ENCODE measurements at regions not wholly inside any gene's neighbourhood (a gene's known extent, or its start where the extent isn't known, plus 50 kb on each side); places are given as distances from the start of the nearest gene placed in this dataset.

DNA sequence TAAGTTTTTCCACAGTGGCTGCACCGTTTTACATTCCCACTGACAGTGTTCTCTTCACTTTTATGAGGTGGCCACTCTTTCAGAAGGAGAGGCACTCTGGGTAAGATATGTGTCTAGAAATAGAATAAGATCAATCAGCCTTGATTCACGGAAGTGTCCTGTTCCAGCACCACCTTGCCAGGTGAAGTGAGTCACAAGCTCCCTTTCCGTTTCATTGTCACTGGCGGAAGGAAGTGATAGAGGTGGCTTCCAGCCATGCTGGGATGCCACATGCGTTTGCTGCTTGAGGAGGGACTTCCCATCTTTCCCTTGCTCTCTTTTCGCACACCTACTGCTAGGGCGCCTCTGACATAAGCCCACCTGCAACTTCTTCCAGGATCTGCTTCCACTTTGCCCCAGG is 217.1 kb downstream of the PIK3R1 start:
- H3K27ac ChIP-seq: no peak overlapping the region
- TF ChIP-seq, protein P1, sequence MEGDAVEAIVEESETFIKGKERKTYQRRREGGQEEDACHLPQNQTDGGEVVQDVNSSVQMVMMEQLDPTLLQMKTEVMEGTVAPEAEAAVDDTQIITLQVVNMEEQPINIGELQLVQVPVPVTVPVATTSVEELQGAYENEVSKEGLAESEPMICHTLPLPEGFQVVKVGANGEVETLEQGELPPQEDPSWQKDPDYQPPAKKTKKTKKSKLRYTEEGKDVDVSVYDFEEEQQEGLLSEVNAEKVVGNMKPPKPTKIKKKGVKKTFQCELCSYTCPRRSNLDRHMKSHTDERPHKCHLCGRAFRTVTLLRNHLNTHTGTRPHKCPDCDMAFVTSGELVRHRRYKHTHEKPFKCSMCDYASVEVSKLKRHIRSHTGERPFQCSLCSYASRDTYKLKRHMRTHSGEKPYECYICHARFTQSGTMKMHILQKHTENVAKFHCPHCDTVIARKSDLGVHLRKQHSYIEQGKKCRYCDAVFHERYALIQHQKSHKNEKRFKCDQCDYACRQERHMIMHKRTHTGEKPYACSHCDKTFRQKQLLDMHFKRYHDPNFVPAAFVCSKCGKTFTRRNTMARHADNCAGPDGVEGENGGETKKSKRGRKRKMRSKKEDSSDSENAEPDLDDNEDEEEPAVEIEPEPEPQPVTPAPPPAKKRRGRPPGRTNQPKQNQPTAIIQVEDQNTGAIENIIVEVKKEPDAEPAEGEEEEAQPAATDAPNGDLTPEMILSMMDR (conservative IDR thresholded peaks at IDR 0.05): no peak
- no peak for TF ChIP-seq ZFX (IDR thresholded peaks at IDR 0.05)

DNA sequence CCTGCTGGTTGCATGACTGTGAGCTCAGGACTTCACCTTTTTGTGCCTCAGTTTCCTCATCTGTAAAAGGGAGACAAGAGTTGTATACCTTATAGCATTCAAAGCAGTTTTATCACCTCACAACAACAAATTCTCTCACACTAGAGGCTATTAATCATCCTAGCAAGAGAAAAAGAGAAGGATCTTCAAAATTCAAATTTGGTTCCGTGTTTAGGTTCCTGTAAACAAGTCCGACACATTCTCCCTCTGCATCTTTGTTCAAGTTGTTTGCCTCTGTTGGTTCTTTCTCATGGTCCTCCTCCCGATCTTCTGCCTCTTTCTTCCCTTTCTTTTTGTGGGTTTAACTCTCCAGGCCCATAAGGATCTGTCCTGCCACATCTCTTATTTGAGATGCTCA is 218.0 kb downstream of the PIK3R1 start:
- TF ChIP-seq, protein P1 (conservative IDR thresholded peaks at IDR 0.05): no peak
- TF ChIP-seq ZFX (IDR thresholded peaks at IDR 0.05): no peak
- H3K27ac ChIP-seq: no peak overlapping the region

DNA sequence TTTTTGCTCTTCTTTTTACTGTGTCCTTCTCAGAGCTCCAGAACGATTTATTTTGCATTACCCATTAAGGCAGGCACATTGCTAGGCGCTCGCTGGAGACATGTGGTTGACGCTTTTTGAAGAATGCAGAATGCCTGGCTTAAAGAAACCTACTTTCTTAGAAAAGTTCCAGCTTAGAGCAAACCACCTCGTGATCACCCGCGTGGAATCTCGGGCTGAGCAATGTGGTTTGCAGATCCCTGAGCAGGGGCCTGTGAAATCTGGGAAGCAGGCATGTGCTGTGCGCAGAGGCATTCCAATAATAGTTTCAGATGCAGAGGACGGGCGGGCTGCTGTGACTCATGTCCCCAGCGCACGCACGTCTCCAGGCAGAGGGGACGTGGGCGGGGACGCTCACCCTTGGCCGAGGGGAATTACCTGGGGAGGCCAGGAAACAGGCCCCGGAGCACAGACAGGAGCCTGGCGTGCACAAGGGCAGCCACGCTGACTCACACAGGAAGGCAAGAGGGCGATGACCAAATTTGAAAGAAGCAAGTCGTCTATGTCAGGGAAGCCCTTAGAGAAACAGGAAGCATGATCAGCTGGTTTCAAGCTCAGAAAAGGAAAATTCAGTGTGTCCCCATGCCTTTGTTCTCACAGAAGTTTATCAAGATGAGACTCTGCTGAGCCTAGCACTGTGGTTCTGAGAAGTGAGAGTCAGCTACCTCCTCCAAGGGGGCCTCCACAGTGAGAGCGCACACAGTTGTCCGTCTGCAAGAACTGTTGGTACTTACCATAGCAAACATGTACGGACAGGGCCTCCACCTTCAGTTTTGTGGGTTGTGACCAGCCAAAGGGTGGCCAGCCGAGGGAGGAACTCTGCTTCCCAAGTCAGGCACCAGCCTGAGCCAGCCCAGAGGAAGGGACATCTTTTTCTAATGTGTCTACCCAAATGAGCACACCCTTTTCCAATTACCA is 218.6 kb downstream of the PIK3R1 start:
- no peak overlapping the region for H3K27ac ChIP-seq
- TF ChIP-seq, protein P1 (conservative IDR thresholded peaks at IDR 0.05): no peak
- no peak for TF ChIP-seq ZFX (IDR thresholded peaks at IDR 0.05)

DNA sequence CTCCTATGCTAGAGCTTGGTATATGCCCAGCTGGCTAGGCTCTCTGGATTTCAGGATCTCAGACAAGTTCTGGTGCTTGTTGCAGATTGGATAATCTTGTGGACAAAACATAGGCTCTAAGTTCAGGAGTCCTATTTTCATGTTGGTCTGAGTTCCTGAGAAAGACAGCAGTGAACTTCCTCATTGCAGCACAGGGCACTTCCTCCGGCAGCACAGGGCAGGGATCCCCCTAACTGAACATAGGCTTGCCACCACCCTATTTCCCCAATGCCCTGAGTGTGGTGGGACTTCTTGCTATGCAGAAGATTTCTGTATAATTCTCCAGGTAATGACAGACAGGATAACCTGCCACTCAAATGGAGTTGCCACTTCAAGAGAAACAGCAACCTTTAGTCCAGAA is 220.1 kb downstream of the PIK3R1 start:
- no peak overlapping the region for H3K27ac ChIP-seq
- TF ChIP-seq, protein P1 (conservative IDR thresholded peaks at IDR 0.05): no peak
- no peak for TF ChIP-seq ZFX (IDR thresholded peaks at IDR 0.05)

DNA sequence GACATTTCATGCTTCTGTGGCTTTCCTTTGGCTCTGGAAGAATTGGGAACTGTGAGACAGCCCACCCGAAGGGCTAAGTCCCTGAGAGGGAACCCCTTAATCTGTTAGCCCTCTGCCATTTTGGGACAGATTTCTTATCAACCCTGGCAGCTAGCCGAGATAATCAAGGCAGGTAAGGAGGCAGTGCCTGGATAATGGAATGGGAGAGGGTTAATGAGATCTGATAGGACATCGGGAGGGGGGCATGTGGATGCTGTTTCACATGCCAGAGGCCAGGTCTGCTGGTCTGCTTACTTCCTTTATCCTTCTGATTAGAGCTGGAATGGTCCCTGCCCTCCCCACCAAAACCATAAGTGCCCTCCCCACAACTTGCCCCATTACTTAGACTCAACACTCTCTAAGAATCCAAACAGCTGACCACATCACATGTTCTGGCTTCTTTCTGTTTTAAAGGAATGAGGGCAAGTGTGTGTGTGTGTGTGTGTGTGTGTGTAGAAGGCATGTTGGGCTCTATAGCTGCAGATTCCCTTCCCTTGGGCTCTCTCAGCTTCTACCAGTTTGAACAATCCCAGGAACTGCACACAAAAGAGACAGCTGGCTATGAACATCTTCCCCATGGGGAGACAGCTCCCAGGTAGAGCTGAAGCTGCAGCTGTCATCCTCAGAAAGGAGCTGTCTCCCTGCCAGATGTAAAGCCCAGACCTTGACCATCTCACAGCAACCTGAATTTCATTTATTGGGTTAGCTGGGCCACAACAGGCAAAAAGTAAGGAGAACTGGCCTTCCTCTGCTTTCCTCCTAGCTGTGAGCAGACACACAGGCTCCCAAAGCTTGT is 221.3 kb downstream of the PIK3R1 start:
- no peak overlapping the region for H3K27ac ChIP-seq
- TF ChIP-seq, protein P1 (conservative IDR thresholded peaks at IDR 0.05): no peak
- no peak for TF ChIP-seq ZFX (IDR thresholded peaks at IDR 0.05)

DNA sequence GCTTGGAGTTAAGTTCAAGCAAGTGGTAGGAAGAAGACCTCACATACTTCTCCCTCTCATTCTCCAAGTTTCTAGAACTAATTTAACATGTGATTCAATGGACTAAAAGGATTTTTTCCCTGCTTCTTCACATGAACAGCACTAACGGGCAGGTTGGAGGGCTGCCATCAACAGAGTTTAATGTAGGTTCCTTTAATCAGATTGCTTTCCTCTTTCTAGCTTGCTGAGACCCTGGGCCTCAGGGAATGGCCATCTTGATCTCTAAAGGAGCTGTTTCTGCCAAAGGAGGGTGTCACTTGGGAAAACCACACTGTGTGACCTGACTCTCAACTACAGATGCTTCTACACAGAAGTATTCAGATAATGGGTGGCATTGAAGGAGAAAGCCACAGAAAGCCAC is 223.3 kb downstream of the PIK3R1 start:
- TF ChIP-seq, protein P1 (conservative IDR thresholded peaks at IDR 0.05): no peak
- no peak overlapping the region for H3K27ac ChIP-seq

DNA sequence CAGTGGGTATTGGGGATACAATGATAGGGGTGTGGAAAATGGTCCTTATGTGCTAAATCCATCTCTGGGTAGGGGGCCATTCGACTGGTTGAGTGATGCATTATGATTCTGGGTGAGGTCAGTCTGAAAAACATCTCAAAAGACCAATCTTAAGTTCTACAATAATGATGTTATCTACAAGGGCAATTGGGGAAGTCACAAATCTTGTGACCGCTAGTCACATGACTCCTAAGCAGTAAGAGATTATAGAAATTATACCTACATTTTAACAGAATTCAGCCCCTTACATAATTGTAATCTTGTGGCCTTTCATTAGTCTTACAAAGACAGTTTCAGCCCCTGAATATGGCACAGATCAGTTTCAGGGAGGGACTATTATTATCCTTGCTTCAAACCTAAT is 224.7 kb downstream of the PIK3R1 start:
- no peak for TF ChIP-seq ZFX (IDR thresholded peaks at IDR 0.05)
- TF ChIP-seq, protein P1 (conservative IDR thresholded peaks at IDR 0.05): no peak
- no peak overlapping the region for H3K27ac ChIP-seq
